Muscle layer of duodenum (tissue), 2 donors: ENCODE measurements at regions not wholly inside any gene's neighbourhood (a gene's known extent, or its start where the extent isn't known, plus 50 kb on each side); places are given as distances from the start of the nearest gene placed in this dataset.

Source experiments
- H3K27ac ChIP-seq: one replicate; pipeline ENCODE4 v1.7.0; 2013; ENCODE audit warnings: mild to moderate bottlenecking, low read length
- H3K27me3 ChIP-seq: one replicate; pipeline ENCODE4 v1.7.0; 2013; ENCODE audit warnings: low read depth, mild to moderate bottlenecking, control low read depth, low read length
- H3K36me3 ChIP-seq, 2 donors: one replicate each; pipeline ENCODE4 v1.7.0; 2013; ENCODE audit warnings: low read length in 2 of 2, control low read depth in 1 of 2, mild to moderate bottlenecking in 1 of 2; ENCODE audit not compliant: insufficient read depth in 2 of 2, control insufficient read depth in 1 of 2
- H3K4me1 ChIP-seq, 2 donors: one replicate each; pipeline ENCODE4 v1.7.0; 2013; ENCODE audit warnings: low read length in 2 of 2, mild to moderate bottlenecking in 2 of 2, control low read depth in 1 of 2, moderate library complexity in 1 of 2; ENCODE audit not compliant: insufficient read depth in 2 of 2, control insufficient read depth in 1 of 2
- H3K4me3 ChIP-seq, 2 donors: one replicate each; pipeline ENCODE4 v1.7.0; 2013; ENCODE audit warnings: low read length in 2 of 2, low read depth in 1 of 2, mild to moderate bottlenecking in 1 of 2
- H3K9me3 ChIP-seq, 2 donors: one replicate each; pipeline ENCODE4 v1.7.0; 2013; ENCODE audit warnings: low read length in 2 of 2, control low read depth in 1 of 2, mild to moderate bottlenecking in 1 of 2; ENCODE audit not compliant: control insufficient read depth in 1 of 2
- donor health status: healthy.

DNA sequence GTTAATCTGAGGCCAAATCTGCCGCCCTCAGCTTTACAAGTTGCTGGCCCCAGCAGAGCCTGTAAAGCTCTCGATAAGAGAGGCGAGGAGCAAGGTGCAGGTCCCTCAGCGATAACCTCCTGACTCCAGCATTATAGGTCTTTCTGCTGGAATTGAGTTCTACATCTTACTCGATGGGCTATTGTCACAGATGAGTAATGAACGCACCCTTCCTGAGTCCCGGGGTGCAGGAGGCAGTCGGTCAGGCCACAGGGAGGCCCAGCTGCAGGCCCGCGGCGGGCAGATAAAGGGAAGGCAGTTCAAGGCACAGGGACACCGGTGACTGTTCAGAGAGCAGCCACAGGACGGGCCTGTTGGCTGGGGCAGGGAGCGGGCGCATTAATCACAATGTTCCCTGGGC, 157.6 kb upstream of the OBI1 start:
- H3K9me3 ChIP-seq, result no peaks in the 10 kb centered on the region
- H3K4me3 ChIP-seq, result no peak overlapping the region
- H3K4me1 ChIP-seq, result no peaks in the 10 kb centered on the region
- H3K27me3 ChIP-seq, result no peaks in the 10 kb centered on the region
- no peaks in the 10 kb centered on the region for H3K36me3 ChIP-seq
- H3K27ac ChIP-seq, result no peak overlapping the region

DNA sequence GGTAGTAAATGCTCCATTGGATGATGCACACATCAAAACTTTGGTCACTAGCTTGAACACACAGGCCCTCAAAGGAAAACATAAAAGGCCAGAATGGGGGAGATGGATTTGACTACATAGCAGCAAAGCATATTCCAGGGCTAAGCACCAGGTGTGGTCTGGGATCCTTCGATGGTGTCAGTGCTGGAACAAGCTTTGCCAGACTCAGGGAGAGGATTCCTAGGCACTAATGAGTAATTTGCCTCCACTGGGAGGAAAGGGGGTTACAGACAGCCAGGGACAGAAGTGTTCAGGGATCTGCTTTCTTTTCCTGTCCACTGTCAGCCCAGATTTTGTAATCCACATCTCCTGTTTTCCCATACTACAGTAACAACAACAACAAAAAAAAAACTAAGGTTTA, 157.2 kb upstream of the OBI1 start:
- no peaks in the 10 kb centered on the region for H3K27me3 ChIP-seq
- no peaks in the 10 kb centered on the region for H3K4me1 ChIP-seq
- no peaks in the 10 kb centered on the region for H3K36me3 ChIP-seq
- H3K4me3 ChIP-seq, result no peak overlapping the region
- H3K27ac ChIP-seq, result no peak overlapping the region
- no peaks in the 10 kb centered on the region for H3K9me3 ChIP-seq

DNA sequence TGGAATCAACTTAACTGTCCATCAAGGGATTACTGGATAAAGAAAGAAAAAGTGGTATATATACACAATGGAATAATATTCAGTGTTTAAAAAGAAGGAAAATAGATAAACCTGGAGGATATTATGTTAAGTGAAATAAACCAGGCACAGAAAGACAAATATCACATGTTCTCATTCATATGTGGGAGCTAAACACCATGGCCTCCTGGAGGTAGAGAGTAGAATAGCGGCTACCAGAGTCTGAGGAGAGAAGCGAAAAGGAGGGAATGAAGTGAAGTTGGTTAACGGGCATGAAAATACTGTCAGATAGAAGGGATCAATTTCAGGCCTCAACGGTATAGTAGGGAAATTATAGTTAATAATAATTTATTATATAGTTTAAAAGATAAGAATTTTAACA, 147.5 kb upstream of the OBI1 start:
- Histone ChIP-seq H3K27ac (no peak overlapping the region), H3K9me3 (no peaks in the 10 kb centered on the region), H3K4me1 (no peaks in the 10 kb centered on the region)

DNA sequence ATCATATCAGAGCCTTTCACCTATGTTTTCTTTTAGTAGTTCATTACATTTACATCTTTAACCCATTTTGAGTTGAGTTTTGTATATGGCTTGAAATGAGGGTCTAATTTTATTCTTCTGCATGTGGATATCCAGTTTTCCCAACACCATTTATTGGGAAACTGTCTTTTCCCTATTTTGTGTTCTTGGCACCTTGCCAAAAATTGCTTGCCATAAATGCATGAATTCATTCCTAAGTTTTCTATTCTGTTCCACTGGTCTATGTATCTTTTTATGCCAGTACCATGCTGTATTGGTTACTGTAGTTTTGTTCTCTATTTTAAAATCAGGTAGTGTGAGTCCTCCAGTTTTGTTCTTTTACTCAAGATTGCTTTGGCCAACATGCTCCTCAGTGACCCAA, 144.0 kb upstream of the OBI1 start:
- H3K4me1 ChIP-seq, result no peaks in the 10 kb centered on the region
- H3K4me3 ChIP-seq, result no peak overlapping the region
- H3K27ac ChIP-seq, result no peak overlapping the region
- H3K36me3 ChIP-seq, result no peaks in the 10 kb centered on the region
- no peaks in the 10 kb centered on the region for H3K27me3 ChIP-seq
- H3K9me3 ChIP-seq, result no peaks in the 10 kb centered on the region

More for the DNA sequence above, 147.5 kb upstream of the OBI1 start:
- H3K4me3 ChIP-seq, result no peak overlapping the region
- no peaks in the 10 kb centered on the region for H3K27me3 ChIP-seq
- H3K36me3 ChIP-seq, result no peaks in the 10 kb centered on the region

DNA sequence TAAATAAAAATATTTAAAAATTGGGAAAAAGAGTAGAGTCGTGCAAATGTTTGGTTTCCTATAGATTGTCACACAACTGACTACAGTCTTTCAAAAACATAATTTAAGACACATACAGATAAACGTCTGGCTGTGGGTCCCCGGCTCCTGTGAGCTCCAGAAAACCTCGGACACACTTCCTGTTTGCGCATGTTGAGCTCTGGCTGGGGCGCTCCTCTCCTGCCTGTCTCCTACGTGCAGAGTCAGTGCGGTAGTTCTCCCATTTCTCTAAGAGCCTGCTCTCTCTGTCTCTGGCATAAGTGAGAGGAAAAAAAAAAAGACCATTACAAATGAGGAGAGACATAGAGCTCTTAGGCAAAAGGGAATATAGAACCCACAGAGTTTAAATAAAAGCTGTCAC, 128.2 kb upstream of the OBI1 start:
- Histone ChIP-seq H3K27me3 (no peaks in the 10 kb centered on the region), H3K4me1 (no peaks in the 10 kb centered on the region), H3K27ac (no peak overlapping the region), H3K36me3 (no peaks in the 10 kb centered on the region), H3K4me3 (no peak overlapping the region), H3K9me3 (no peaks in the 10 kb centered on the region)

DNA sequence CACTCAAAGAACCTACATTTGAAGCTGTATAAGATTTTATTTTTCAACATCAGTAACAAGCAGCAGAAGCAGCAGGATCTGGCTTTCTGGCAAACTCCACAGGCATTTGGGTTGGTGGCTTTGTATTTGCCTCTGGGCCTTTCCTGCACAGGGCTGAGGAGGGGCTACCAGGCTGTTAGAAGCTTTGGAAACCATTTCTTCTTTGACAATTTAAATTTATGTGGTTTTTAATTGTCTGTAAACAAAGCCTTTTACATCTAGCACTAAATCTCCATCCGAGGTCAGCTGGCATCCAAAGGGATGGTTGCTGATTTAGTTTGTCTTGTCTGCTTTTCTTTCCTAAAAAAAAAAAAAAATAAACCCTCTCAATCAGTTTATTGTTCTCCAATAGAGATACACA, 127.5 kb upstream of the OBI1 start:
- H3K4me3 ChIP-seq, result no peak overlapping the region
- no peak overlapping the region for H3K27ac ChIP-seq
- no peaks in the 10 kb centered on the region for H3K4me1 ChIP-seq
- no peaks in the 10 kb centered on the region for H3K36me3 ChIP-seq
- H3K9me3 ChIP-seq, result no peaks in the 10 kb centered on the region
- no peaks in the 10 kb centered on the region for H3K27me3 ChIP-seq

DNA sequence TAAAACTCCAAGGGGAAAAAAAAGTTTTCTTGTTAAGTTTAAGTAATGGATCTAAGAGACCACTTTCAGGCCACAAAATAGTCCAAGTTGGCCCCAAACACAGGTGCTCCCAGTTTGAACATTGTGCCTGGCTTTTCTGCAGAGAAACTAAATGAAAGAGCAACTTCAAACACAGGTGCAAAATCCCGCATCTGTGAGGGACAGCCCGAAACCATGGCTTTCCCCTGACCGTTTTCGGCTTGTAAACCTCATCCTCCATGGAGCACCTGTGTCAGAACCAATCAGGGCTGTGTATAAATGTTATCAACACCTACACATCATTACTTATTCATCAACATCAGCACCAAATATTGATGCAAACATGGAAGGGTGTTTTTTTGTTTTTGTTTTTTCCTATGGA, 126.8 kb upstream of the OBI1 start:
- Histone ChIP-seq H3K36me3 (no peaks in the 10 kb centered on the region), H3K4me1 (no peaks in the 10 kb centered on the region), H3K27ac (no peak overlapping the region), H3K27me3 (no peaks in the 10 kb centered on the region), H3K4me3 (no peak overlapping the region), H3K9me3 (no peaks in the 10 kb centered on the region)

DNA sequence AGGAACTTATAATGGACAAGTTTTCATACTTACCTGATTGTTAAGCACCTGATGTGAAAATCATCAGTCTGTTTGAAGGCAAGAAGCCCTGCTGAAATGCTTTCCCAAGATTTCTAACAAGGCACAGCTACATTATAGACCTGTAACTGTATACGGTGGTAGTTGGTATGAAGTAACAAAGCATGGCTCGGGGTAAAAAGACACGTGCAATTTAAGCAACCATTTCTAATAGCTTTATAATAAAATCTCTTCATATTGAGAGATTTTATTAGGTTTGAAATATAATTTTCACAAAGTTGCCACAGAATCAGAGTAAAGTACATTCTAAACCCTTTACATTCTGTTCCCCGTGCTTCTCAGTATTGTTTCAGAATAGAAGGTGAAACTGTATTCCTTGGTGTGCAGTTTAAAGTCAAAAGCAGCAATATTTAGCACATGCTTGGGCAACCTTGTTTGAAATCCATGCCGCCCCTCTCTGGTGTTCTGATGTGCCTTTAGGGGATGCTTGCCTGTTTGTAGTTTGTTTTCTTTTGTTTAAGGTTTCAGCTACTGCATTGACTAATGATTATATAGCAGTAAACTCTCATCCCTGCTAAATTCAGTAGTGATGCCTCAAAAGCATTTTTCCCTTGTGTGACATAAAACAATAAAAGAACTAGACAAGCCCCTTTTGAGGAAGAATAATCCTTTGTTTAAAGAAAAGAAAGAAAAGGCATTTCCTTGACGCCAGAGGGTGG, 125.2 kb upstream of the OBI1 start:
- H3K4me3 ChIP-seq, result no peak overlapping the region
- H3K36me3 ChIP-seq, result no peaks in the 10 kb centered on the region
- H3K27ac ChIP-seq, result no peak overlapping the region

DNA sequence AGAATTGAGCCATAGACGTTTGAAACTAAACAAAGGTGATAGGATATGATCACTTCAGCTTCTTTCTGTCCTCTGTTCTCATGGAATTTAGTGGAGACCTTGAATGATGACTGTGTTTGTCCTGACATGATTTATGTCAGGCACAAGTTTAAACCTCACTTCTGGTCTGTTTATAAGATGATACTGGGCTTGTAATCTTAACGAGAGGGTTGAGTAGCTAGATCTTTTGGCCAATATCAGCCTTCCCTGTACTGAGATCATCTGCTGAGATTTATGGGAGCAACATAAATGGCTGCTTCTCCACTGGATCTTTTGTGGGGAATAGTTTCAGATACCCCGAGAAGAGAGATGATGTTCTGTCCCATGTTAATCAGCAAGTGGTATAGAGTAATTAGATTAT, 121.8 kb upstream of the OBI1 start:
- H3K36me3 ChIP-seq, result no peaks in the 10 kb centered on the region
- H3K27me3 ChIP-seq, result no peaks in the 10 kb centered on the region
- H3K9me3 ChIP-seq, result no peaks in the 10 kb centered on the region
- no peaks in the 10 kb centered on the region for H3K4me1 ChIP-seq
- H3K4me3 ChIP-seq, result no peak overlapping the region
- H3K27ac ChIP-seq, result no peak overlapping the region

More for the DNA sequence above, 125.2 kb upstream of the OBI1 start:
- H3K9me3 ChIP-seq, result no peaks in the 10 kb centered on the region
- no peaks in the 10 kb centered on the region for H3K4me1 ChIP-seq
- H3K27me3 ChIP-seq, result no peaks in the 10 kb centered on the region

DNA sequence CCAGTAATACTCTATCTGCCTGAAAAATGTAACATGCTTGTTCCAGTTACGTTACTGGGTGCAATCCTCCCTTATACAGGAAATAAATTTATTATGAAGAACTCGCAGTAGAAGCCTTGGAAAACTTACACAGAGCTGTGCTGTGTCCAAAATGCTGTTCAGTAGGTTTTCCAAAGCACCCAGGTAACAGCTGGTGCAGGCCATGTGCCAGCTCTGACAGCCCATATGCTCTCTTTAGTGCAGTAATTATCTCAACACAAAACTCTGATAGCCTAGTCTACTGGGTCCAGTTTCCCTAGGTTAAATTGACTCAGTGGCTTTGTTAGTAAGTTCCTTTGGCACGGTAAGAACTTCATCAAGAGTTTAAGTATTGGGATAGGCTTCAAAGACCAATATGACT, 120.7 kb upstream of the OBI1 start:
- Histone ChIP-seq H3K27ac (no peak overlapping the region), H3K27me3 (no peaks in the 10 kb centered on the region), H3K4me1 (no peaks in the 10 kb centered on the region), H3K4me3 (no peak overlapping the region), H3K9me3 (no peaks in the 10 kb centered on the region), H3K36me3 (no peaks in the 10 kb centered on the region)

DNA sequence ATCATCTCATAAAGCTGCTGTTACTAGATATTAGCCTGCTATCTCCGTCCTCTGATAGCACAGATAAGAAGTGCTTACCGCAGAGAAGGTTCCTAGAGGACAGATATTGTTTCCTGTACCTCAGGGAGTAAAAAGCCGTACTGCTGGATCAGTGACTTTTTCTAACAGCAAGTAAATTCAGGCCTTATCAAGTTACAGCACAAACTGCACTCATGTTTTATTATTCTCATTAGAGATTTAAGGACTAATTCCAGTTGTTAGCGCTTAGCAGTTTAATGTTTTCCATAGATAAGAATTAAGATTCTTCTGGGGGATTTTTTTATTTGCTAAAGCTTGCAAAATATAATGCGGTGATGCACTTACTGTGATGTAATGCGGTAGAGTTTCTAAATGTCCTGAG, 119.0 kb upstream of the OBI1 start:
- Histone ChIP-seq H3K9me3 (no peaks in the 10 kb centered on the region), H3K36me3 (no peaks in the 10 kb centered on the region), H3K4me3 (no peak overlapping the region), H3K27me3 (no peaks in the 10 kb centered on the region), H3K27ac (no peak overlapping the region), H3K4me1 (no peaks in the 10 kb centered on the region)

DNA sequence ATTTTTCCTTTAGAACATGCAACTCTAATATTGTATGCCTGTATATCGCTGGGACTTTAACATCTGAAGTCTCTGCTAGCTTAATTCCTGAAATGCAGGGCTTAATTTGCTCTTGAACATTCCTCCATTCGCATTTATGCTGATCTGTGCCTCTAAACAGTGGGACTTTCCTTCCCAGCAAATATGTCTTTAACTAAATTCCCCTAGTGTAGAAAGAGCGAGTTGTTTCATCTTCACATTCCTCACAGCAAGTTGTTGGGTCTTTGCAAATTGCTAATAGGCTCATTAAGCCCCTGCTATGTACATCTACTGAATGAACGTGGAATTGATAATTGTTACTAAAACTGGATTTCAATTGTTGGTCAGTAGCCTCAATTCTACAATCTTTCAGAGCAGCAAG, 118.4 kb upstream of the OBI1 start:
- H3K4me3 ChIP-seq, result no peak overlapping the region
- no peaks in the 10 kb centered on the region for H3K27me3 ChIP-seq
- H3K36me3 ChIP-seq, result no peaks in the 10 kb centered on the region
- H3K27ac ChIP-seq, result no peak overlapping the region
- H3K9me3 ChIP-seq, result no peaks in the 10 kb centered on the region
- H3K4me1 ChIP-seq, result no peaks in the 10 kb centered on the region
